HEK293 (cell line): ENCODE measurements at regions not wholly inside any gene's neighbourhood (a gene's known extent, or its start where the extent isn't known, plus 50 kb on each side); places are given as distances from the start of the nearest gene placed in this dataset.

Experiments
- CTCF ChIP-seq: fragments of 450-650 bp; formaldehyde crosslinking; IDR thresholded peaks from 2 replicates; pipeline ENCODE4 v1.5.1; 2016; ENCODE audit warnings: missing biosample characterization, missing genetic modification characterization
- MZF1 ChIP-seq: fragments of 450-650 bp; formaldehyde crosslinking; IDR thresholded peaks from 2 replicates; pipeline ENCODE4 v1.5.1; 2017; ENCODE audit warnings: missing biosample characterization, missing genetic modification characterization, borderline replicate concordance
- PRDM2 ChIP-seq: fragments of 450-650 bp; formaldehyde crosslinking; IDR thresholded peaks from 2 replicates; pipeline ENCODE4 v1.5.1; 2016; ENCODE audit warnings: missing biosample characterization, missing genetic modification characterization, borderline replicate concordance
- PRDM6 ChIP-seq: fragments of 450-650 bp; formaldehyde crosslinking; IDR thresholded peaks from 2 replicates; pipeline ENCODE4 v1.5.1; 2017; ENCODE audit warnings: missing biosample characterization, missing genetic modification characterization
- REPIN1 ChIP-seq: fragments of 450-650 bp; formaldehyde crosslinking; IDR thresholded peaks from 2 replicates; pipeline ENCODE4 v1.5.1; 2017; ENCODE audit warnings: missing biosample characterization, missing genetic modification characterization, low read depth
- REST ChIP-seq: fragments of 450-650 bp; formaldehyde crosslinking; IDR thresholded peaks from 2 replicates; pipeline ENCODE4 v1.5.1; 2016; ENCODE audit warnings: missing biosample characterization, missing genetic modification characterization
- SCRT2 ChIP-seq: fragments of 450-650 bp; formaldehyde crosslinking; IDR thresholded peaks from 2 replicates; pipeline ENCODE4 v1.5.1; 2016; ENCODE audit warnings: missing biosample characterization, missing genetic modification characterization
- ZNF18 ChIP-seq: fragments of 450-650 bp; formaldehyde crosslinking; IDR thresholded peaks from 2 replicates; pipeline ENCODE4 v1.5.1; 2016; ENCODE audit warnings: missing biosample characterization, missing genetic modification characterization
- ZNF548 ChIP-seq: fragments of 450-650 bp; formaldehyde crosslinking; IDR thresholded peaks from 2 replicates; pipeline ENCODE4 v1.5.1; 2016; ENCODE audit warnings: missing biosample characterization, missing genetic modification characterization
- ZNF785 ChIP-seq: fragments of 450-650 bp; formaldehyde crosslinking; IDR thresholded peaks from 2 replicates; pipeline ENCODE4 v1.5.1; 2016; ENCODE audit warnings: missing biosample characterization, missing genetic modification characterization
- ZSCAN30 ChIP-seq: fragments of 450-650 bp; IDR thresholded peaks from 2 replicates; pipeline ENCODE4 v1.5.1; 2018; ENCODE audit warnings: missing biosample characterization, mild to moderate bottlenecking, missing genetic modification characterization, moderate library complexity

- TF ChIP-seq ZSCAN30 (tag by site-specific recombination) (no peak), CTCF (tag by site-specific recombination) (no peak), PRDM2 (no peak), REPIN1 (tag by site-specific recombination) (no peak), SCRT2 (no peak), ZNF18 (tag by site-specific recombination) (no peak), REST (no peak), ZNF548 (tag by site-specific recombination) (no peak), MZF1 (tag by site-specific recombination) (no peak), ZNF785 (no peak), PRDM6 (no peak)
Measured at GRCh38 chrX:109793191-109793590, 60.1 kb upstream of the ACSL4 start.
